Stimulated activated CD8-positive, alpha-beta memory T cell treated with anti-CD3 and anti-CD28 coated beads, Interleukin-4, amount 100 ng/mL, for 48 hours (primary cell): ENCODE measurements at regions not wholly inside any gene's neighbourhood (a gene's known extent, or its start where the extent isn't known, plus 50 kb on each side); places are given as distances from the start of the nearest gene placed in this dataset.

ENCODE experiments used
- DNase-seq: peaks from one replicate; pipeline ENCODE4 v3.0.0-alpha.2; 2020

- no peak for DNase-seq
Measured at GRCh38 chr20:9981829-9982228, 53.0 kb upstream of the ANKEF1 start.

- no peak for DNase-seq
Measured at GRCh38 chr20:9978397-9979004, 56.3 kb upstream of the ANKEF1 start.

- DNase-seq, result no peak
Measured at GRCh38 chr20:9977629-9978028, 57.2 kb upstream of the ANKEF1 start.

- no peak for DNase-seq
Measured at GRCh38 chr20:9974324-9974723, 60.5 kb upstream of the ANKEF1 start.

- no peak for DNase-seq
Measured at GRCh38 chr20:9971746-9972145, 63.0 kb upstream of the ANKEF1 start.

- DNase-seq, result no peak
Measured at GRCh38 chr20:9969626-9970025, 65.2 kb upstream of the ANKEF1 start.

GRCh38 chr20:9968015-9968414, 66.8 kb upstream of the ANKEF1 start:
- no peak for DNase-seq

GRCh38 chr20:9966966-9967365, 67.8 kb upstream of the ANKEF1 start:
- DNase-seq, result no peak

- no peak for DNase-seq
Measured at GRCh38 chr20:9963029-9963428, 71.8 kb upstream of the ANKEF1 start.

GRCh38 chr20:9958693-9959092, 76.1 kb upstream of the ANKEF1 start:
- no peak for DNase-seq

- no peak for DNase-seq
Measured at GRCh38 chr20:9955646-9956045, 79.1 kb upstream of the ANKEF1 start.

- no peak for DNase-seq
Measured at GRCh38 chr20:9949563-9949962, 85.2 kb upstream of the ANKEF1 start.

GRCh38 chr20:9945408-9945807, 89.4 kb upstream of the ANKEF1 start:
- DNase-seq, result no peak

- DNase-seq, result no peak
Measured at GRCh38 chr20:9942736-9943135, 92.1 kb upstream of the ANKEF1 start.

- no peak for DNase-seq
Measured at GRCh38 chr20:9940329-9940728, 94.5 kb upstream of the ANKEF1 start.

- DNase-seq, result no peak
Measured at GRCh38 chr20:9939231-9939630, 95.6 kb upstream of the ANKEF1 start.

GRCh38 chr20:9935285-9935684, 96.4 kb upstream of the PAK5 start:
- DNase-seq, result no peak

- DNase-seq, result no peak
Measured at GRCh38 chr20:9930142-9930541, 91.3 kb upstream of the PAK5 start.

- no peak for DNase-seq
Measured at GRCh38 chr20:9928955-9929354, 90.1 kb upstream of the PAK5 start.

GRCh38 chr20:9928281-9928737, 89.4 kb upstream of the PAK5 start:
- no peak for DNase-seq

- no peak for DNase-seq
Measured at GRCh38 chr20:9927224-9927623, 88.3 kb upstream of the PAK5 start.

GRCh38 chr20:9926476-9926875, 87.6 kb upstream of the PAK5 start:
- DNase-seq, result no peak

- DNase-seq, result no peak
Measured at GRCh38 chr20:9926007-9926406, 87.1 kb upstream of the PAK5 start.

- DNase-seq, result no peak
Measured at GRCh38 chr20:9923648-9924047, 84.8 kb upstream of the PAK5 start.

GRCh38 chr20:9920866-9921265, 82.0 kb upstream of the PAK5 start:
- DNase-seq, result no peak
